GM12878 (cell line): ENCODE measurements at regions not wholly inside any gene's neighbourhood (a gene's known extent, or its start where the extent isn't known, plus 50 kb on each side); places are given as distances from the start of the nearest gene placed in this dataset.
A peak's percentile ranks its signal among the peaks of the same experiment; 100 is the strongest.

ENCODE experiments used
- ATAC-seq: fragments of 200-7000 bp; cut with Tn5 transposase; 3 replicates; pipeline ENCODE4 v1.9.1; 2020; ENCODE audit warnings: mild to moderate bottlenecking, moderate library complexity
- BruUV-seq: library from RNA; stranded (reverse); fragments of 400-500 nt; replicated peaks from 2 replicates; lab custom pipeline; 2021; lab: Mats Ljungman, UMichigan
- CTCF ChIA-PET: fragments of 300-600 bp; sonication (Branson Sonifier 250); formaldehyde crosslinking; extraction: SDS; loops from one replicate; lab custom pipeline; 2021; ENCODE audit warnings: inconsistent platforms; lab: Yijun Ruan, JAX
- POLR2A ChIA-PET: fragments of 350-600 bp; formaldehyde crosslinking; extraction: SDS; loops from one replicate; lab custom pipeline; 2021; ENCODE audit warnings: inconsistent platforms; lab: Charles Lee
- RAD21 ChIA-PET: fragments of 300-600 bp; sonication (Branson Sonifier 250); formaldehyde crosslinking; loops from one replicate; lab custom pipeline; 2023; ENCODE audit warnings: antibody characterized with exemption; ENCODE audit not compliant: unreplicated experiment; lab: Charles Lee
- SMC1A ChIA-PET: fragments of 300-600 bp; sonication (Branson Sonifier 250); formaldehyde crosslinking; loops from one replicate; lab custom pipeline; 2023; ENCODE audit not compliant: unreplicated experiment, uncharacterized antibody; lab: Charles Lee
- DNase-seq: peaks from one replicate; pipeline ENCODE4 v3.0.0-alpha.2; 2011; ENCODE audit warnings: low read depth, low spot score
- FAIRE-seq: peaks from 3 replicates; lab custom pipeline; 2011; peaks lifted over from hg19 to GRCh38; lab: Jason Lieb, UNC
- H2AFZ ChIP-seq: 2 replicates; pipeline ENCODE4 v1.6.0; 2011; ENCODE audit warnings: low read depth, low read length, control low read depth; ENCODE audit not compliant: control insufficient read depth
- H3K27ac ChIP-seq: 2 replicates; pipeline ENCODE4 v1.5.1; 2011; ENCODE audit warnings: control low read depth; ENCODE audit not compliant: control insufficient read depth, insufficient read depth
- H3K27me3 ChIP-seq, 2 experiments: replicated peaks in 1 of 2; 2 replicates each; pipeline versions ENCODE4 v1.6.0 to v1.6.1; 2011; ENCODE audit warnings: low read length in 1 of 2; ENCODE audit not compliant: control insufficient read depth in 2 of 2, insufficient read depth in 2 of 2
- H3K36me3 ChIP-seq, 2 experiments: 2 replicates each; pipeline ENCODE4 v1.5.1; 2011; ENCODE audit warnings: low read length in 1 of 2; ENCODE audit not compliant: control insufficient read depth in 2 of 2, insufficient read depth in 2 of 2
- H3K4me1 ChIP-seq: 2 replicates; pipeline ENCODE4 v1.6.1; 2011; ENCODE audit warnings: mild to moderate bottlenecking, low read length, moderate library complexity, mixed read lengths; ENCODE audit not compliant: control insufficient read depth, insufficient read depth
- H3K4me2 ChIP-seq: 2 replicates; pipeline ENCODE4 v1.6.0; 2011; ENCODE audit warnings: control low read depth; ENCODE audit not compliant: control insufficient read depth, insufficient read depth
- H3K4me3 ChIP-seq: fragments of 200-600 bp; sonication (generic); 2 replicates; pipeline ENCODE4 v1.5.1; 2016
- H3K79me2 ChIP-seq: 2 replicates; pipeline ENCODE4 v1.6.0; 2011; ENCODE audit warnings: low read length; ENCODE audit not compliant: control insufficient read depth, insufficient read depth
- H3K9ac ChIP-seq: 2 replicates; pipeline ENCODE4 v1.8.0; 2011; ENCODE audit warnings: low read length, control low read depth, mixed read lengths; ENCODE audit not compliant: control insufficient read depth, insufficient read depth
- H3K9me3 ChIP-seq: replicated peaks from 3 replicates; pipeline ENCODE4 v1.5.1; 2011; ENCODE audit warnings: mild to moderate bottlenecking, low read length; ENCODE audit not compliant: control insufficient read depth, insufficient read depth
- H4K20me1 ChIP-seq: 2 replicates; pipeline ENCODE4 v1.6.0; 2011; ENCODE audit not compliant: control insufficient read depth, insufficient read depth
- CBX3 ChIP-seq: fragments of 200-600 bp; sonication (generic); IDR thresholded peaks from 2 replicates; pipeline ENCODE4 v1.6.1; 2016; ENCODE audit warnings: low read depth, borderline replicate concordance
- CHD1 ChIP-seq: IDR thresholded peaks from 2 replicates; pipeline ENCODE4 v1.6.1; 2012; ENCODE audit warnings: low read depth, low read length, improper control_type of control experiment
- CHD4 ChIP-seq: fragments of 200-600 bp; sonication (generic); IDR thresholded peaks from 2 replicates; pipeline ENCODE4 v1.6.1; 2016; ENCODE audit warnings: mild to moderate bottlenecking
- E2F8 ChIP-seq: fragments of 450-650 bp; IDR thresholded peaks from 2 replicates; pipeline ENCODE4 v1.6.1; 2018; ENCODE audit warnings: mild to moderate bottlenecking, low read depth, moderate library complexity; ENCODE audit not compliant: partially characterized antibody
- GABPA ChIP-seq: IDR thresholded peaks from 2 replicates; pipeline ENCODE4 v1.6.1; 2014; ENCODE audit warnings: antibody characterized with exemption, low read depth, mild to moderate bottlenecking, inconsistent platforms
- HCFC1 ChIP-seq: fragments of 150-350 bp; IDR thresholded peaks from 2 replicates; pipeline ENCODE4 v1.6.1; 2014; ENCODE audit warnings: low read length
- KLF5 ChIP-seq: fragments of 450-650 bp; IDR thresholded peaks from 2 replicates; pipeline ENCODE4 v1.6.1; 2014; ENCODE audit warnings: mild to moderate bottlenecking; ENCODE audit not compliant: partially characterized antibody
- NBN ChIP-seq: fragments of 450-650 bp; IDR thresholded peaks from 2 replicates; pipeline ENCODE4 v1.6.1; 2016
- PAX8 ChIP-seq: fragments of 450-650 bp; IDR thresholded peaks from 2 replicates; pipeline ENCODE4 v1.6.1; 2017; ENCODE audit warnings: mild to moderate bottlenecking, moderate library complexity
- PKNOX1 ChIP-seq: fragments of 450-650 bp; IDR thresholded peaks from 2 replicates; pipeline ENCODE4 v1.6.1; 2016; ENCODE audit warnings: mild to moderate bottlenecking
- SMC3 ChIP-seq: IDR thresholded peaks from 2 replicates; pipeline ENCODE4 v1.6.1; 2011; ENCODE audit warnings: low read length, improper control_type of control experiment, borderline replicate concordance
- SP1 ChIP-seq: IDR thresholded peaks from one replicate; pipeline ENCODE4 v1.6.1; 2011; ENCODE audit warnings: low read depth, low read length
- SREBF2 ChIP-seq: IDR thresholded peaks from 2 replicates; pipeline ENCODE4 v1.6.1; 2012; ENCODE audit warnings: mild to moderate bottlenecking, low read length
- TCF7 ChIP-seq: IDR thresholded peaks from 2 replicates; pipeline ENCODE4 v1.6.1; 2014; ENCODE audit warnings: antibody characterized with exemption, borderline replicate concordance
- ZBED1 ChIP-seq: IDR thresholded peaks from 2 replicates; pipeline ENCODE4 v1.6.1; 2016; ENCODE audit warnings: borderline replicate concordance
- WGBS: methylation state at CpG from one replicate; pipeline ENCODE4 v1.1.6; 2016; ENCODE audit warnings: low lambda C conversion rate; ENCODE audit not compliant: insufficient replicate concordance, insufficient coverage; ENCODE audit errors: missing lambda C conversion rate; 5-methylcytosine and 5-hydroxymethylcytosine counted together
- in situ Hi-C: fragments of 300-500 bp; cut with MboI; formaldehyde crosslinking; loops from 9 replicates; pipeline ENCODE4 v1.14.3; 2018; ENCODE audit warnings: mixed read lengths
- intact Hi-C: fragments of 100-400 bp; cut with micrococcal nuclease; formaldehyde crosslinking; loops from one replicate; pipeline ENCODE4 v1.14.2; 2022; ENCODE audit not compliant: unreplicated experiment

- intact Hi-C loops: no loop called here
- no TSS peak for BruUV-seq
Observed at GRCh38 chr2:64787698-64788097, 134.0 kb upstream of the SERTAD2 start.

GRCh38 chr2:64789466-64790320, 136.0 kb upstream of the SERTAD2 start:
- CTCF ChIA-PET: no interaction called here
- H3K36me3 ChIP-seq: no peaks in the 10 kb centered on the region
- SMC1A ChIA-PET: interaction anchor here (0.6 to 1.9 kb wide), 7 partner anchors 31 to 236 kb away, joined by 3 to 6 read pairs (median 3); no protein-coding TSS in a partner anchor
- no peaks in the 10 kb centered on the region for H3K27me3 ChIP-seq
- FAIRE-seq: no peak
- no peak overlapping the region for H3K9ac ChIP-seq
- H4K20me1 ChIP-seq: no peaks in the 10 kb centered on the region
- no TSS peak for BruUV-seq
- WGBS: 94% methylated on average over 9 of the region's 9 CpGs
- H2AFZ ChIP-seq: no peak overlapping the region
- DNase-seq: no peak
- POLR2A ChIA-PET: interaction anchor here (0.6 kb wide), 1 partner anchor 61 kb away, joined by 3 read pairs; no protein-coding TSS in a partner anchor
- RAD21 ChIA-PET: interaction anchor here (1.4 kb wide), 1 partner anchor 43 kb away, joined by 4 read pairs; no protein-coding TSS in a partner anchor
- intact Hi-C loops: no loop called here
- in situ Hi-C loops: no loop called here
- H3K4me1 ChIP-seq: peaks cover 7% of the 10 kb centered on the region
- H3K27ac ChIP-seq: no peak overlapping the region
- no peak for ATAC-seq
- no peak overlapping the region for H3K4me2 ChIP-seq
- H3K4me3 ChIP-seq: no peak overlapping the region
- no peaks in the 10 kb centered on the region for H3K9me3 ChIP-seq
- H3K79me2 ChIP-seq: no peaks in the 10 kb centered on the region
- TF ChIP-seq E2F8 (no peak), GABPA (no peak), NBN (no peak), CHD4 (no peak), SMC3 (no peak), CBX3 (no peak), SP1 (no peak), PAX8 (no peak), CHD1 (no peak), ZBED1 (no peak), PKNOX1 (no peak), SREBF2 (no peak), KLF5 (no peak)

More at GRCh38 chr2:64787698-64788097, 134.0 kb upstream of the SERTAD2 start:
- H4K20me1 ChIP-seq: no peaks in the 10 kb centered on the region
- no peaks in the 10 kb centered on the region for H3K9me3 ChIP-seq
- FAIRE-seq: no peak
- TF ChIP-seq HCFC1: peak; percentile 19; the same call in 1 of the 2 replicates
- TF ChIP-seq TCF7: no peak
- ChIA-PET CTCF (interaction anchor here (1.0 to 2.9 kb wide), 2 partner anchors 32 to 45 kb away, joined by 3 to 11 read pairs; no protein-coding TSS in a partner anchor), RAD21 (interaction anchor here (1.3 to 2.3 kb wide), 2 partner anchors 74 to 181 kb away, joined by 4 to 5 read pairs; no protein-coding TSS in a partner anchor), SMC1A (interaction anchor here (1.0 to 1.9 kb wide), 6 partner anchors 10 to 83 kb away, joined by 3 to 6 read pairs (median 4); no protein-coding TSS in a partner anchor), POLR2A (interaction anchor here (0.9 to 1.4 kb wide), 2 partner anchors 14 to 18 kb away, joined by 3 read pairs; no protein-coding TSS in a partner anchor)
- H3K4me3 ChIP-seq: no peak overlapping the region
- H3K27me3 ChIP-seq: no peaks in the 10 kb centered on the region
- H3K4me1 ChIP-seq: peaks cover 14% of the 10 kb centered on the region
- H3K36me3 ChIP-seq: no peaks in the 10 kb centered on the region
- H3K27ac ChIP-seq: no peak overlapping the region
- no peak for DNase-seq
- no peak overlapping the region for H3K4me2 ChIP-seq
- in situ Hi-C loops: no loop called here
- 0 out of 3 replicates have a peak, but pooled peaks have one; percentile 23 for ATAC-seq
- no peak overlapping the region for H3K9ac ChIP-seq
- WGBS: 87% methylated on average over 5 of the region's 5 CpGs
- no peak overlapping the region for H2AFZ ChIP-seq
- no peaks in the 10 kb centered on the region for H3K79me2 ChIP-seq
